ENCODE measurements at regions not wholly inside any gene's neighbourhood (a gene's known extent, or its start where the extent isn't known, plus 50 kb on each side); places are given as distances from the start of the nearest gene placed in this dataset.
"Not testable (repeated sequence)": the region's sequence is repeated elsewhere in the genome, so short reads cannot be mapped to it uniquely, and the experiment has no call there.

- 100% methylated on average over 1 of the region's 2 CpGs; no CpG with 5 or more reads in 1 of the 2 experiments for WGBS, 2 experiments (ENCODE audit: insufficient coverage in 2 of 2)
- Histone ChIP-seq H3K4me3 (ENCODE audit: extremely low read depth, insufficient read depth, low read length, poor library complexity, severe bottlenecking) (no peak overlapping the region), H3K4me1 (ENCODE audit: control insufficient read depth, insufficient read depth, low read length, poor library complexity, severe bottlenecking) (no peaks in the 10 kb centered on the region), H3K9me3 (ENCODE audit: control insufficient read depth, low read length) (no peaks in the 10 kb centered on the region), H3K27ac (ENCODE audit: low read depth, low read length, severe bottlenecking) (no peak overlapping the region), H3K36me3 (ENCODE audit: control insufficient read depth, insufficient read depth, low read length) (no peaks in the 10 kb centered on the region)
These were observed 204.6 kb downstream of the NUFIP1 start for GRCh38 chr13:44784708-44785080.

GRCh38 chr13:44783994-44784707, 205.1 kb downstream of the NUFIP1 start:
- 88% methylated on average over 1 of the region's 4 CpGs; no CpG with 5 or more reads in 1 of the 2 experiments for WGBS, 2 experiments (ENCODE audit: insufficient coverage in 2 of 2)
- H3K27ac ChIP-seq (ENCODE audit: low read depth, low read length, severe bottlenecking), result no peak overlapping the region
- no peaks in the 10 kb centered on the region for H3K9me3 ChIP-seq (ENCODE audit: control insufficient read depth, low read length)
- H3K4me1 ChIP-seq (ENCODE audit: control insufficient read depth, insufficient read depth, low read length, poor library complexity, severe bottlenecking), result no peaks in the 10 kb centered on the region
- H3K4me3 ChIP-seq (ENCODE audit: extremely low read depth, insufficient read depth, low read length, poor library complexity, severe bottlenecking), result no peak overlapping the region
- no peaks in the 10 kb centered on the region for H3K36me3 ChIP-seq (ENCODE audit: control insufficient read depth, insufficient read depth, low read length)

GRCh38 chr13:44780591-44781280, 204.6 kb upstream of the TSC22D1 start:
- no peaks in the 10 kb centered on the region for H3K36me3 ChIP-seq (ENCODE audit: control insufficient read depth, insufficient read depth, low read length)
- H3K27ac ChIP-seq (ENCODE audit: low read depth, low read length, severe bottlenecking), result no peak overlapping the region
- WGBS, 2 experiments (ENCODE audit: insufficient coverage in 2 of 2), result 91 to 96% methylated on average over 7 to 8 of the region's 10 CpGs
- no peaks in the 10 kb centered on the region for H3K9me3 ChIP-seq (ENCODE audit: control insufficient read depth, low read length)
- H3K4me1 ChIP-seq (ENCODE audit: control insufficient read depth, insufficient read depth, low read length, poor library complexity, severe bottlenecking), result no peaks in the 10 kb centered on the region
- no peak overlapping the region for H3K4me3 ChIP-seq (ENCODE audit: extremely low read depth, insufficient read depth, low read length, poor library complexity, severe bottlenecking)

DNA sequence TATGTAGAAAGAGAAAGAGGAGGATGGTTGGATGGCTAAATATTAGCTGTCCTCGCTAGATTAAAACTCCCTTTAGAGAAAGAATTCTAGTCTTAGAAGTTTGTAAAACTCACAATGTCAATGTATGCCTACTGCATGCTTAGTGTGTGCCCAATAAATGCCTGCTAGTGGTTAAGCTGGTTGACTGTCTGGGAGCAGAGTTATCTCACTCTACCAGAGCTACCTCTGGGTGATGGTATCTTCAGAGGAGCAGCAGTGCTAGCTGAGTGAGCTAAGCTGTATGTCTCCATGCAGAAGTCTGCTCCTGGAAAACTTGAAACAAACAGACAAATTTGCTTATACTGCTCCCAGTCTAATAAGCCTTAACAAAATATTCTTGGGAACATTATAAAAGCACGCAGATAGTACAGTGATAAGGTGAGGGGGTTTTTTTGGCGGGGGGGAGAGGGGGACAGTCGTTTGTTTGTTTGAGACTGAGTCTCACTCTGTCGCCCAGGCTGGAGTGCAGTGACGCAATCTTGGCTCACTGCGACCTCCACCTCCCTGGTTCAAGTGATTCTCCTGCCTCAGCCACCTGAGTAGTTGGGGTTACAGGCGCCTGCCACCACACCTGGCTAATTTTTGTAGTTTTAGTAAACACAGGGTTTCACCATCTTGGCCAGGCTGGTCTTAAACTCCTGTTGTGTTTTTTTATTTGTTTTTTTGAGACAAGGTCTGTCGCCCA, 202.8 kb upstream of the TSC22D1 start:
- Histone ChIP-seq H3K9me3 (ENCODE audit: control insufficient read depth, low read length) (no peaks in the 10 kb centered on the region), H3K4me1 (ENCODE audit: control insufficient read depth, insufficient read depth, low read length, poor library complexity, severe bottlenecking) (no peaks in the 10 kb centered on the region), H3K27ac (ENCODE audit: low read depth, low read length, severe bottlenecking) (no peak overlapping the region), H3K4me3 (ENCODE audit: extremely low read depth, insufficient read depth, low read length, poor library complexity, severe bottlenecking) (no peak overlapping the region), H3K36me3 (ENCODE audit: control insufficient read depth, insufficient read depth, low read length) (no peaks in the 10 kb centered on the region)
- WGBS, 2 experiments (ENCODE audit: insufficient coverage in 2 of 2), result 88 to 100% methylated on average over 4 to 5 of the region's 9 CpGs

- 67% methylated on average over 1 of the region's 3 CpGs for WGBS, 2 experiments (ENCODE audit: insufficient coverage in 2 of 2)
- not testable (repeated sequence) for H3K9me3 ChIP-seq (ENCODE audit: control insufficient read depth, low read length); H3K36me3 ChIP-seq (ENCODE audit: control insufficient read depth, insufficient read depth, low read length); H3K27ac ChIP-seq (ENCODE audit: low read depth, low read length, severe bottlenecking); H3K4me1 ChIP-seq (ENCODE audit: control insufficient read depth, insufficient read depth, low read length, poor library complexity, severe bottlenecking); H3K4me3 ChIP-seq (ENCODE audit: extremely low read depth, insufficient read depth, low read length, poor library complexity, severe bottlenecking)
These were observed 199.2 kb upstream of the TSC22D1 start for GRCh38 chr13:44775290-44775689.

- H3K27ac ChIP-seq (ENCODE audit: low read depth, low read length, severe bottlenecking), result no peak overlapping the region
- no peak overlapping the region for H3K4me3 ChIP-seq (ENCODE audit: extremely low read depth, insufficient read depth, low read length, poor library complexity, severe bottlenecking)
- WGBS, 2 experiments (ENCODE audit: insufficient coverage in 2 of 2), result 94% methylated on average over 4 of the region's 5 CpGs; no CpG with 5 or more reads in 1 of the 2 experiments
- no peaks in the 10 kb centered on the region for H3K9me3 ChIP-seq (ENCODE audit: control insufficient read depth, low read length)
- H3K4me1 ChIP-seq (ENCODE audit: control insufficient read depth, insufficient read depth, low read length, poor library complexity, severe bottlenecking), result peaks cover 5% of the 10 kb centered on the region
- no peaks in the 10 kb centered on the region for H3K36me3 ChIP-seq (ENCODE audit: control insufficient read depth, insufficient read depth, low read length)
These were observed 194.8 kb upstream of the TSC22D1 start for GRCh38 chr13:44770951-44771350.

GRCh38 chr13:44769686-44770085, 193.6 kb upstream of the TSC22D1 start:
- Histone ChIP-seq H3K9me3 (ENCODE audit: control insufficient read depth, low read length) (no peaks in the 10 kb centered on the region), H3K4me3 (ENCODE audit: extremely low read depth, insufficient read depth, low read length, poor library complexity, severe bottlenecking) (no peak overlapping the region), H3K4me1 (ENCODE audit: control insufficient read depth, insufficient read depth, low read length, poor library complexity, severe bottlenecking) (peaks cover 9% of the 10 kb centered on the region), H3K36me3 (ENCODE audit: control insufficient read depth, insufficient read depth, low read length) (no peaks in the 10 kb centered on the region), H3K27ac (ENCODE audit: low read depth, low read length, severe bottlenecking) (no peak overlapping the region)
- WGBS, 2 experiments (ENCODE audit: insufficient coverage in 2 of 2), result no CpG with 5 or more reads among the region's 3 CpGs

GRCh38 chr13:44768775-44769581, 192.8 kb upstream of the TSC22D1 start:
- H3K9me3 ChIP-seq (ENCODE audit: control insufficient read depth, low read length), result no peaks in the 10 kb centered on the region
- 86 to 96% methylated on average over 2 to 4 of the region's 6 CpGs for WGBS, 2 experiments (ENCODE audit: insufficient coverage in 2 of 2)
- no peaks in the 10 kb centered on the region for H3K36me3 ChIP-seq (ENCODE audit: control insufficient read depth, insufficient read depth, low read length)
- H3K4me1 ChIP-seq (ENCODE audit: control insufficient read depth, insufficient read depth, low read length, poor library complexity, severe bottlenecking), result peaks cover 16% of the 10 kb centered on the region
- no peak overlapping the region for H3K27ac ChIP-seq (ENCODE audit: low read depth, low read length, severe bottlenecking)
- H3K4me3 ChIP-seq (ENCODE audit: extremely low read depth, insufficient read depth, low read length, poor library complexity, severe bottlenecking), result no peak overlapping the region

GRCh38 chr13:44768239-44768638, 192.1 kb upstream of the TSC22D1 start:
- H3K36me3 ChIP-seq (ENCODE audit: control insufficient read depth, insufficient read depth, low read length), result no peaks in the 10 kb centered on the region
- no peak overlapping the region for H3K27ac ChIP-seq (ENCODE audit: low read depth, low read length, severe bottlenecking)
- peaks cover 20% of the 10 kb centered on the region for H3K4me1 ChIP-seq (ENCODE audit: control insufficient read depth, insufficient read depth, low read length, poor library complexity, severe bottlenecking)
- 52 to 60% methylated on average over 1 to 2 of the region's 2 CpGs for whole genome bisulfite sequencing, 2 experiments (ENCODE audit: insufficient coverage in 2 of 2)
- H3K9me3 ChIP-seq (ENCODE audit: control insufficient read depth, low read length), result no peaks in the 10 kb centered on the region
- H3K4me3 ChIP-seq (ENCODE audit: extremely low read depth, insufficient read depth, low read length, poor library complexity, severe bottlenecking), result no peak overlapping the region

DNA sequence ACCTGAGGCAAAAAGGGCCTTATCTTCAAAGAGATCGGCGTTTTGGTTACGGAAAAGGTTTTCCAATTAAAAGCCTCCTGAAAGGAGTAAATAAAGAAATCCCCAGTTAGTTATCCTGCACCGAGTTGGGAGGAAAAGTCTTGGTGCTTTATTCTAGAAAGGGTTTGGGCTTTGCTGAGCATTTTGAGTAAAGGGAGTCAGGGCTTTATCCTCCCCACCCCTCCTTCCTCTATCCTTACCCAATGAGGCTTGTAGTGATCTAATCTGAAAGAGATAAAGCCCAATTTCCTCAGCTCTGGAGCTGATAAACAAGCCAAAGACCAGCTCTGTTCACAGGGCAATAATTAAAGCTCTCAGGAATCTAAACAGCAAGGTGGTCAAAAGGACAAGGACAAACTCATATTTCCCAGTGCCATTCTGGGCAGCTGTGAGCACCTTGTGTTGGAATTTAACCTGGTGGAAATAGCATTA, 188.9 kb upstream of the TSC22D1 start:
- 81 to 83% methylated on average over 3 of the region's 4 CpGs for WGBS, 2 experiments (ENCODE audit: insufficient coverage in 2 of 2)
- Histone ChIP-seq H3K9me3 (ENCODE audit: control insufficient read depth, low read length) (no peaks in the 10 kb centered on the region), H3K27ac (ENCODE audit: low read depth, low read length, severe bottlenecking) (no peak overlapping the region), H3K36me3 (ENCODE audit: control insufficient read depth, insufficient read depth, low read length) (no peaks in the 10 kb centered on the region), H3K4me3 (ENCODE audit: extremely low read depth, insufficient read depth, low read length, poor library complexity, severe bottlenecking) (no peak overlapping the region), H3K4me1 (ENCODE audit: control insufficient read depth, insufficient read depth, low read length, poor library complexity, severe bottlenecking) (peaks cover 23% of the 10 kb centered on the region)

Measured in mesodermal cell (in vitro differentiated cells).